ENCODE measurements at regions not wholly inside any gene's neighbourhood (a gene's known extent, or its start where the extent isn't known, plus 50 kb on each side); places are given as distances from the start of the nearest gene placed in this dataset.

GRCh38 chr6:4584801-4585200 lies 191.4 kb upstream of the CDYL start:
- TF ChIP-seq CTCF (conservative IDR thresholded peaks at IDR 0.05 in 1 of 2, IDR thresholded peaks at IDR 0.05 in 1 of 2; ENCODE audit: extremely low read depth in 1 of 2, insufficient read depth in 1 of 2, low read depth in 1 of 2, low read length in 2 of 2): no peak
- no peak for TF ChIP-seq EZH2 (IDR thresholded peaks at IDR 0.05; ENCODE audit: borderline replicate concordance, low read length)
